HUES6 (cell line): ENCODE measurements at regions not wholly inside any gene's neighbourhood (a gene's known extent, or its start where the extent isn't known, plus 50 kb on each side); places are given as distances from the start of the nearest gene placed in this dataset.

Source experiments
- H3K27ac ChIP-seq: 2 replicates; pipeline ENCODE4 v1.7.0; 2013; ENCODE audit warnings: low read depth, mild to moderate bottlenecking, low read length, inconsistent platforms
- H3K27me3 ChIP-seq: 2 replicates; pipeline ENCODE4 v1.6.1; 2013; ENCODE audit warnings: low read length; ENCODE audit not compliant: control insufficient read depth, insufficient read depth
- H3K36me3 ChIP-seq: 2 replicates; pipeline ENCODE4 v1.6.1; 2013; ENCODE audit warnings: low read length; ENCODE audit not compliant: control insufficient read depth, insufficient read depth
- H3K4me1 ChIP-seq: 2 replicates; pipeline ENCODE4 v1.6.1; 2013; ENCODE audit warnings: low read length; ENCODE audit not compliant: control insufficient read depth, insufficient read depth
- H3K4me3 ChIP-seq: 2 replicates; pipeline ENCODE4 v1.5.1; 2013; ENCODE audit warnings: low read depth, low read length
- H3K9ac ChIP-seq: one replicate; pipeline ENCODE4 v1.6.1; 2013; ENCODE audit warnings: mild to moderate bottlenecking, low read length
- H3K9me3 ChIP-seq: 2 replicates; pipeline ENCODE4 v1.6.1; 2013; ENCODE audit warnings: low read depth, low read length; ENCODE audit not compliant: control insufficient read depth, insufficient read depth

- Histone ChIP-seq H3K9me3 (no peaks in the 10 kb centered on the region), H3K4me1 (peaks cover 7% of the 10 kb centered on the region), H3K4me3 (no peak overlapping the region), H3K36me3 (no peaks in the 10 kb centered on the region), H3K9ac (no peak overlapping the region), H3K27me3 (no peaks in the 10 kb centered on the region), H3K27ac (no peak overlapping the region)
Observed at GRCh38 chr1:58929671-58930325, 146.0 kb upstream of the JUN start.

- no peak overlapping the region for H3K27ac ChIP-seq
- no peaks in the 10 kb centered on the region for H3K27me3 ChIP-seq
- peaks cover 7% of the 10 kb centered on the region for H3K4me1 ChIP-seq
- no peaks in the 10 kb centered on the region for H3K9me3 ChIP-seq
- no peak overlapping the region for H3K4me3 ChIP-seq
- no peaks in the 10 kb centered on the region for H3K36me3 ChIP-seq
- H3K9ac ChIP-seq, result no peak overlapping the region
Observed at GRCh38 chr1:58931024-58931423, 147.2 kb upstream of the JUN start.

- no peaks in the 10 kb centered on the region for H3K36me3 ChIP-seq
- H3K9me3 ChIP-seq, result no peaks in the 10 kb centered on the region
- peaks cover 7% of the 10 kb centered on the region for H3K4me1 ChIP-seq
- no peaks in the 10 kb centered on the region for H3K27me3 ChIP-seq
- H3K4me3 ChIP-seq, result no peak overlapping the region
- H3K9ac ChIP-seq, result no peak overlapping the region
- no peak overlapping the region for H3K27ac ChIP-seq
Observed at GRCh38 chr1:58931756-58932155, 147.9 kb upstream of the JUN start.

GRCh38 chr1:58932859-58933598 lies 149.2 kb upstream of the JUN start:
- H3K27ac ChIP-seq, result no peak overlapping the region
- no peaks in the 10 kb centered on the region for H3K27me3 ChIP-seq
- no peaks in the 10 kb centered on the region for H3K9me3 ChIP-seq
- no peak overlapping the region for H3K9ac ChIP-seq
- no peak overlapping the region for H3K4me3 ChIP-seq
- H3K4me1 ChIP-seq, result peaks cover 7% of the 10 kb centered on the region
- H3K36me3 ChIP-seq, result no peaks in the 10 kb centered on the region

- Histone ChIP-seq H3K27ac (no peak overlapping the region), H3K36me3 (no peaks in the 10 kb centered on the region), H3K9me3 (no peaks in the 10 kb centered on the region), H3K27me3 (no peaks in the 10 kb centered on the region), H3K4me1 (peaks cover 7% of the 10 kb centered on the region), H3K4me3 (no peak overlapping the region), H3K9ac (no peak overlapping the region)
Observed at GRCh38 chr1:58933599-58933926, 149.7 kb upstream of the JUN start.

GRCh38 chr1:58934706-58935105 lies 150.9 kb upstream of the JUN start:
- Histone ChIP-seq H3K9me3 (no peaks in the 10 kb centered on the region), H3K9ac (no peak overlapping the region), H3K4me1 (peaks cover 3% of the 10 kb centered on the region), H3K27me3 (no peaks in the 10 kb centered on the region), H3K27ac (no peak overlapping the region), H3K4me3 (no peak overlapping the region), H3K36me3 (no peaks in the 10 kb centered on the region)

GRCh38 chr1:58936973-58937372 lies 153.1 kb upstream of the JUN start:
- Histone ChIP-seq H3K4me1 (peaks cover 3% of the 10 kb centered on the region; the same call in 1 of the 2 replicates), H3K9ac (no peak overlapping the region), H3K4me3 (no peak overlapping the region), H3K9me3 (no peaks in the 10 kb centered on the region), H3K27ac (no peak overlapping the region), H3K36me3 (no peaks in the 10 kb centered on the region), H3K27me3 (no peaks in the 10 kb centered on the region)

GRCh38 chr1:58939146-58939545 lies 155.3 kb upstream of the JUN start:
- H3K36me3 ChIP-seq, result no peaks in the 10 kb centered on the region
- no peaks in the 10 kb centered on the region for H3K4me1 ChIP-seq
- no peak overlapping the region for H3K27ac ChIP-seq
- H3K9ac ChIP-seq, result no peak overlapping the region
- H3K4me3 ChIP-seq, result no peak overlapping the region
- no peaks in the 10 kb centered on the region for H3K9me3 ChIP-seq
- no peaks in the 10 kb centered on the region for H3K27me3 ChIP-seq

GRCh38 chr1:58939666-58940370 lies 156.0 kb upstream of the JUN start:
- Histone ChIP-seq H3K27me3 (no peaks in the 10 kb centered on the region), H3K9ac (no peak overlapping the region)

GRCh38 chr1:58941471-58942289 lies 157.8 kb upstream of the JUN start:
- Histone ChIP-seq H3K9ac (no peak overlapping the region), H3K27me3 (no peaks in the 10 kb centered on the region), H3K4me3 (no peak overlapping the region), H3K27ac (no peak overlapping the region), H3K9me3 (no peaks in the 10 kb centered on the region), H3K4me1 (no peaks in the 10 kb centered on the region), H3K36me3 (no peaks in the 10 kb centered on the region)

More at GRCh38 chr1:58939666-58940370, 156.0 kb upstream of the JUN start:
- Histone ChIP-seq H3K4me1 (no peaks in the 10 kb centered on the region), H3K9me3 (no peaks in the 10 kb centered on the region), H3K4me3 (no peak overlapping the region), H3K36me3 (no peaks in the 10 kb centered on the region), H3K27ac (no peak overlapping the region)
